ENCODE measurements at regions not wholly inside any gene's neighbourhood (a gene's known extent, or its start where the extent isn't known, plus 50 kb on each side); places are given as distances from the start of the nearest gene placed in this dataset.

DNA sequence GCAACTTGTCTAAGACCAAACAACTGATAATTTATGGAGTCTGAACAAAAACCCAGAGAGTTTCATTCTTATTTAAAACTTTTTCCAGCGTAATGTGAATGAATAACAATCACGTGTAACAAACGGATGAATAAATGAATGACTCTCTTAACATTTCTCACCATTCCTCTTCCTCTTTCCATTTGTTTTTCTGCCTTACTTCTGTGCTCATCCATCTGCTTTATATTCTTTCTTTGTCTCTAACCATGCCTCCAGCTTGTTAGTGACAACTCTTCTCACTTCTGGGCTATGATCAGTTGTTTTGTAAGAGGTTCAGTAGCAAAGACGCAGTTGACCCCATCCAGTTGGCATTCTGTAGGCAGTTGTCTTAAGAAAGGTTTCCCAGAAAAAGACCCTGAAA is 133.7 kb upstream of the MB21D2 start:
- TF ChIP-seq POLR2A (IDR thresholded peaks at IDR 0.05; ENCODE audit: extremely low read depth, insufficient read length): no peak
- TF ChIP-seq, protein P1, sequence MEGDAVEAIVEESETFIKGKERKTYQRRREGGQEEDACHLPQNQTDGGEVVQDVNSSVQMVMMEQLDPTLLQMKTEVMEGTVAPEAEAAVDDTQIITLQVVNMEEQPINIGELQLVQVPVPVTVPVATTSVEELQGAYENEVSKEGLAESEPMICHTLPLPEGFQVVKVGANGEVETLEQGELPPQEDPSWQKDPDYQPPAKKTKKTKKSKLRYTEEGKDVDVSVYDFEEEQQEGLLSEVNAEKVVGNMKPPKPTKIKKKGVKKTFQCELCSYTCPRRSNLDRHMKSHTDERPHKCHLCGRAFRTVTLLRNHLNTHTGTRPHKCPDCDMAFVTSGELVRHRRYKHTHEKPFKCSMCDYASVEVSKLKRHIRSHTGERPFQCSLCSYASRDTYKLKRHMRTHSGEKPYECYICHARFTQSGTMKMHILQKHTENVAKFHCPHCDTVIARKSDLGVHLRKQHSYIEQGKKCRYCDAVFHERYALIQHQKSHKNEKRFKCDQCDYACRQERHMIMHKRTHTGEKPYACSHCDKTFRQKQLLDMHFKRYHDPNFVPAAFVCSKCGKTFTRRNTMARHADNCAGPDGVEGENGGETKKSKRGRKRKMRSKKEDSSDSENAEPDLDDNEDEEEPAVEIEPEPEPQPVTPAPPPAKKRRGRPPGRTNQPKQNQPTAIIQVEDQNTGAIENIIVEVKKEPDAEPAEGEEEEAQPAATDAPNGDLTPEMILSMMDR (IDR thresholded peaks at IDR 0.05; ENCODE audit: low read depth, low read length): no peak
- TF ChIP-seq, protein P2, sequence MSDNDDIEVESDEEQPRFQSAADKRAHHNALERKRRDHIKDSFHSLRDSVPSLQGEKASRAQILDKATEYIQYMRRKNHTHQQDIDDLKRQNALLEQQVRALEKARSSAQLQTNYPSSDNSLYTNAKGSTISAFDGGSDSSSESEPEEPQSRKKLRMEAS (IDR thresholded peaks at IDR 0.05; ENCODE audit: low read depth, low read length): no peak
